ENCODE measurements at regions not wholly inside any gene's neighbourhood (a gene's known extent, or its start where the extent isn't known, plus 50 kb on each side); places are given as distances from the start of the nearest gene placed in this dataset.

DNA sequence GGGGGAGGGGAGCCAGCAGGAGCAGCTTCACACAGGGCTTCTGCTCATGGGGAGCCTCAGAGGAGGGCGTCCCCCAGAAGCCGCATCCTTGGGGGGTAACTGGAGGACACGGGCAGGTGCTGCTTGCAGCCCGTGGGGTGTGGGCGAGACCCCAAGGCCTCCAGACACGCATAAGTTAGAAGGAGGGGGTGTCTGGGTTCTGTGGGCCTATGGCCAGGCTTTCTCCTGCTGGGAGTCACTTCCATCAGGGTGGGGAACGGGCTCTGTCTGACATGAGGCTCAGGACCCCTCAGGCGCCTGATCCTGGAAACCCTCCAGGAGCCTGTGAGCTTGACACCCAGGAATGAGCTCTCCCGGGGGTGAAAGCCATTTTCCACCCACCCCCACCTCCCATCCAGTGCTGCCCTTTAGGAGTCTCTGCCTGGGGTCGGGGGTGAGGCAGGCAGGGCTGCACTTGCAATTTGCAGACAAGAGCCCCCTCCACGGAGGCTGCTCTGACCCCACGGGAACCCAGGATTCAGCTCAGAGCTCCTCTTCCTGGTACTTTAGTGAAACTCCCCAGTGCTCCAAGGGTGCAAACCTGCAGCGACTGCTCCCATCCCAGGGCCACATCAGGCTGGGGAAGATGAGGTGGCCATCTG, 325.7 kb downstream of the ADGRD1 start:
- Histone ChIP-seq H3K4ac (ENCODE audit: low read depth, low read length) (no peak overlapping the region), H3K23ac (ENCODE audit: low read depth, low read length) (no peak overlapping the region), H3K27me3 (ENCODE audit: control insufficient read depth, insufficient read depth, low read length) (no peaks in the 10 kb centered on the region), H3K4me2 (ENCODE audit: low read depth, low read length) (no peak overlapping the region), H2BK5ac (ENCODE audit: low read depth, low read length, poor library complexity, severe bottlenecking) (no peak overlapping the region), H3K36me3 (ENCODE audit: control insufficient read depth, insufficient read depth, low read length) (no peaks in the 10 kb centered on the region), H3K14ac (replicated peaks; ENCODE audit: low read depth, low read length) (no peak overlapping the region), H3K27ac (ENCODE audit: insufficient read depth, low read length) (no peak overlapping the region), H4K20me1 (ENCODE audit: insufficient read depth, low read length) (no peaks in the 10 kb centered on the region), H2AK5ac (ENCODE audit: low read depth, low read length) (no peak overlapping the region), H3K4me3 (ENCODE audit: insufficient read depth, low read depth, low read length) (no peak overlapping the region), H2BK20ac (ENCODE audit: low read depth, low read length) (no peak overlapping the region), H3K9me3 (ENCODE audit: control insufficient read depth, insufficient read depth, low read length) (peaks cover 44% of the 10 kb centered on the region), H3K18ac (ENCODE audit: low read depth, low read length) (no peak overlapping the region), H3K9ac (ENCODE audit: low read depth, low read length) (no peak overlapping the region), H4K91ac (ENCODE audit: insufficient read depth, low read depth, low read length) (no peak overlapping the region), H2AFZ (replicated peaks; ENCODE audit: low read length, poor library complexity) (no peak overlapping the region), H3K9me1 (ENCODE audit: insufficient read depth, low read length) (no peaks in the 10 kb centered on the region), H3K56ac (ENCODE audit: extremely low read depth, insufficient read depth, low read length) (no peak overlapping the region), H4K5ac (ENCODE audit: low read depth, low read length) (no peak overlapping the region), H2BK15ac (ENCODE audit: low read depth, low read length) (no peak overlapping the region), H3K4me1 (ENCODE audit: control insufficient read depth, insufficient read depth, low read length) (no peaks in the 10 kb centered on the region), H4K8ac (ENCODE audit: low read depth in 2 of 2, low read length in 2 of 2) (no peak overlapping the region), H2AK9ac (replicated peaks; ENCODE audit: low read depth, low read length, poor library complexity) (no peak overlapping the region), H2BK120ac (ENCODE audit: low read depth, low read length) (no peak overlapping the region), H3K79me1 (ENCODE audit: low read depth in 1 of 2, low read length in 2 of 2) (no peaks in the 10 kb centered on the region)
- in situ Hi-C loops (cut with MboI; ENCODE audit: low sequenced_read_pairs) (no loop called here), dilution Hi-C loops (cut with HindIII; ENCODE audit: low sequenced_read_pairs, unreplicated experiment) (no loop called here), intact Hi-C loops (cut with micrococcal nuclease) (no loop called here)
- no peak for TF ChIP-seq BHLHE40 (IDR thresholded peaks at IDR 0.05; ENCODE audit: low read depth, low read length)
- TF ChIP-seq MAZ (IDR thresholded peaks at IDR 0.05; ENCODE audit: borderline replicate concordance, low read depth, low read length), result no peak
- no peak for TF ChIP-seq RFX5 (IDR thresholded peaks at IDR 0.05; ENCODE audit: low read depth, low read length)
- CTCF ChIA-PET, result no interaction called here
- no TSS peak for BruUV-seq (replicated peaks)
- WGBS, 2 experiments (ENCODE audit: extremely low coverage in 2 of 2, insufficient read length in 1 of 2), result 27% methylated on average over 2 of the region's 13 CpGs; no CpG with 5 or more reads in 1 of the 2 experiments
- no peak for DNase-seq
- ATAC-seq (ENCODE audit: low read depth), result no peak
- POLR2A ChIA-PET (ENCODE audit: unreplicated experiment), result no interaction called here

Measured in IMR-90 (cell line).